Mesendoderm (in vitro differentiated cells): ENCODE measurements at regions not wholly inside any gene's neighbourhood (a gene's known extent, or its start where the extent isn't known, plus 50 kb on each side); places are given as distances from the start of the nearest gene placed in this dataset.

Experiments used
- DNase-seq: peaks from one replicate; pipeline ENCODE4 v3.0.0; 2013
- H2AK5ac ChIP-seq: 2 replicates; pipeline ENCODE4 v1.6.1; 2013; ENCODE audit warnings: low read length, inconsistent platforms
- H2BK120ac ChIP-seq: 2 replicates; pipeline ENCODE4 v1.6.1; 2013; ENCODE audit warnings: low read depth, mild to moderate bottlenecking, low read length, moderate library complexity, mixed read lengths
- H2BK15ac ChIP-seq: replicated peaks from 2 replicates; pipeline ENCODE4 v1.6.1; 2013; ENCODE audit warnings: low read depth, mild to moderate bottlenecking, moderate library complexity
- H2BK5ac ChIP-seq: 2 replicates; pipeline ENCODE4 v1.6.1; 2013; ENCODE audit warnings: low read length, inconsistent platforms
- H3K18ac ChIP-seq: 2 replicates; pipeline ENCODE4 v1.6.1; 2013; ENCODE audit warnings: mild to moderate bottlenecking, low read length, mixed read lengths
- H3K23ac ChIP-seq: one replicate; pipeline ENCODE4 v1.6.1; 2013; ENCODE audit warnings: low read length
- H3K27ac ChIP-seq: 2 replicates; pipeline ENCODE4 v1.5.1; 2013; ENCODE audit warnings: low read depth, mild to moderate bottlenecking, inconsistent platforms, low read length, moderate library complexity
- H3K27me3 ChIP-seq: 2 replicates; pipeline ENCODE4 v1.6.1; 2013; ENCODE audit warnings: low read length, control low read depth, mild to moderate bottlenecking, inconsistent platforms; ENCODE audit not compliant: insufficient read depth, poor library complexity
- H3K36me3 ChIP-seq: 2 replicates; pipeline ENCODE4 v1.6.1; 2013; ENCODE audit warnings: low read length, inconsistent platforms; ENCODE audit not compliant: control insufficient read depth, insufficient read depth
- H3K4ac ChIP-seq: one replicate; pipeline ENCODE4 v1.6.1; 2013; ENCODE audit warnings: low read depth, mild to moderate bottlenecking, low read length, moderate library complexity
- H3K4me1 ChIP-seq: 2 replicates; pipeline ENCODE4 v1.6.1; 2013; ENCODE audit warnings: low read depth, low read length, inconsistent platforms; ENCODE audit not compliant: control insufficient read depth
- H3K4me2 ChIP-seq: 2 replicates; pipeline ENCODE4 v1.6.1; 2013; ENCODE audit warnings: low read length
- H3K4me3 ChIP-seq: 2 replicates; pipeline ENCODE4 v1.5.1; 2013; ENCODE audit warnings: mild to moderate bottlenecking, low read length
- H3K56ac ChIP-seq: one replicate; pipeline ENCODE4 v1.6.1; 2013; ENCODE audit warnings: low read length
- H3K79me1 ChIP-seq: 2 replicates; pipeline ENCODE4 v1.6.1; 2013; ENCODE audit warnings: low read length, inconsistent platforms
- H3K79me2 ChIP-seq: 2 replicates; pipeline ENCODE4 v1.6.1; 2013; ENCODE audit warnings: mild to moderate bottlenecking, low read length; ENCODE audit not compliant: control insufficient read depth, insufficient read depth
- H3K9ac ChIP-seq: 2 replicates; pipeline ENCODE4 v1.6.1; 2013; ENCODE audit warnings: low read length, inconsistent platforms
- H4K5ac ChIP-seq: one replicate; pipeline ENCODE4 v1.6.1; 2013; ENCODE audit warnings: low read length
- H4K8ac ChIP-seq: one replicate; pipeline ENCODE4 v1.6.1; 2013; ENCODE audit warnings: low read depth, mild to moderate bottlenecking, control low read depth, low read length, moderate library complexity
- WGBS: extraction: QIAGEN DNeasy Blood & Tissue Kit; methylation state at CpG from one replicate; pipeline ENCODE4 v1.1.7; 2013; ENCODE audit warnings: low lambda C conversion rate, missing lambda C conversion rate; ENCODE audit not compliant: insufficient coverage; ENCODE audit errors: extremely low coverage; 5-methylcytosine and 5-hydroxymethylcytosine counted together

GRCh38 chr1:91092503-91092902 is 70.7 kb upstream of the ZNF644 start:
- H3K9ac ChIP-seq: no peak overlapping the region
- H3K27ac ChIP-seq: no peak overlapping the region
- H3K4me1 ChIP-seq: no peaks in the 10 kb centered on the region

GRCh38 chr1:91091812-91092211 is 70.0 kb upstream of the ZNF644 start:
- Histone ChIP-seq H3K79me1 (no peaks in the 10 kb centered on the region), H3K36me3 (no peaks in the 10 kb centered on the region), H2BK5ac (no peak overlapping the region), H3K27me3 (no peaks in the 10 kb centered on the region), H2BK15ac (no peak overlapping the region), H3K27ac (no peak overlapping the region), H3K4me1 (no peaks in the 10 kb centered on the region), H3K18ac (no peak overlapping the region), H2AK5ac (no peak overlapping the region), H3K23ac (no peak overlapping the region), H4K8ac (no peak overlapping the region), H3K4ac (no peak overlapping the region), H3K4me3 (no peak overlapping the region), H3K4me2 (no peak overlapping the region), H3K56ac (no peak overlapping the region), H3K79me2 (no peaks in the 10 kb centered on the region), H3K9ac (no peak overlapping the region), H4K5ac (no peak overlapping the region), H2BK120ac (no peak overlapping the region)
- DNase-seq: no peak
- WGBS: no CpG with 5 or more reads among the region's 7 CpGs

More at GRCh38 chr1:91092503-91092902, 70.7 kb upstream of the ZNF644 start:
- no peaks in the 10 kb centered on the region for H3K79me2 ChIP-seq
- no peaks in the 10 kb centered on the region for H3K79me1 ChIP-seq
- H3K36me3 ChIP-seq: no peaks in the 10 kb centered on the region
- no peak overlapping the region for H2BK120ac ChIP-seq
- H3K27me3 ChIP-seq: no peaks in the 10 kb centered on the region
- no CpG with 5 or more reads among the region's 4 CpGs for WGBS
- H4K5ac ChIP-seq: no peak overlapping the region
- H3K18ac ChIP-seq: no peak overlapping the region
- H2AK5ac ChIP-seq: no peak overlapping the region
- H2BK15ac ChIP-seq: no peak overlapping the region
- no peak overlapping the region for H3K23ac ChIP-seq
- DNase-seq: no peak
- no peak overlapping the region for H3K4me2 ChIP-seq
- no peak overlapping the region for H4K8ac ChIP-seq
- no peak overlapping the region for H3K56ac ChIP-seq
- H2BK5ac ChIP-seq: no peak overlapping the region
- no peak overlapping the region for H3K4ac ChIP-seq
- no peak overlapping the region for H3K4me3 ChIP-seq

- no peak for DNase-seq
- no peak overlapping the region for H3K4me3 ChIP-seq
- H3K4ac ChIP-seq: no peak overlapping the region
- no CpG with 5 or more reads among the region's 3 CpGs for WGBS
- no peaks in the 10 kb centered on the region for H3K79me1 ChIP-seq
- H3K9ac ChIP-seq: no peak overlapping the region
- H3K36me3 ChIP-seq: no peaks in the 10 kb centered on the region
- H3K18ac ChIP-seq: no peak overlapping the region
- H4K8ac ChIP-seq: no peak overlapping the region
- H2BK15ac ChIP-seq: no peak overlapping the region
- no peaks in the 10 kb centered on the region for H3K27me3 ChIP-seq
- H2BK5ac ChIP-seq: no peak overlapping the region
- H2BK120ac ChIP-seq: no peak overlapping the region
- no peak overlapping the region for H3K27ac ChIP-seq
- no peak overlapping the region for H3K4me2 ChIP-seq
- no peak overlapping the region for H3K56ac ChIP-seq
- no peaks in the 10 kb centered on the region for H3K4me1 ChIP-seq
- no peak overlapping the region for H2AK5ac ChIP-seq
- no peak overlapping the region for H4K5ac ChIP-seq
- no peaks in the 10 kb centered on the region for H3K79me2 ChIP-seq
- no peak overlapping the region for H3K23ac ChIP-seq
Observed at GRCh38 chr1:91080650-91081049, 58.8 kb upstream of the ZNF644 start.

- Histone ChIP-seq H3K79me1 (no peaks in the 10 kb centered on the region), H3K23ac (no peak overlapping the region)
- no CpG with 5 or more reads among the region's 13 CpGs for WGBS
Observed at GRCh38 chr1:91078859-91079258, 57.0 kb upstream of the ZNF644 start.

GRCh38 chr1:91076834-91077233 is 55.0 kb upstream of the ZNF644 start:
- no peaks in the 10 kb centered on the region for H3K79me2 ChIP-seq
- H3K9ac ChIP-seq: no peak overlapping the region
- no peak overlapping the region for H3K56ac ChIP-seq
- no peaks in the 10 kb centered on the region for H3K36me3 ChIP-seq
- WGBS: no CpG with 5 or more reads among the region's 1 CpG
- H3K4me3 ChIP-seq: no peak overlapping the region
- no peak overlapping the region for H3K18ac ChIP-seq
- no peak overlapping the region for H4K8ac ChIP-seq
- no peak overlapping the region for H3K27ac ChIP-seq
- H3K4ac ChIP-seq: no peak overlapping the region
- no peaks in the 10 kb centered on the region for H3K79me1 ChIP-seq
- H2BK120ac ChIP-seq: no peak overlapping the region
- no peak overlapping the region for H3K4me2 ChIP-seq
- no peak overlapping the region for H2BK5ac ChIP-seq
- no peak overlapping the region for H2BK15ac ChIP-seq
- H2AK5ac ChIP-seq: no peak overlapping the region
- DNase-seq: no peak
- H4K5ac ChIP-seq: no peak overlapping the region
- no peak overlapping the region for H3K23ac ChIP-seq
- no peaks in the 10 kb centered on the region for H3K27me3 ChIP-seq
- H3K4me1 ChIP-seq: no peaks in the 10 kb centered on the region

More at GRCh38 chr1:91078859-91079258, 57.0 kb upstream of the ZNF644 start:
- no peak overlapping the region for H3K4me2 ChIP-seq
- no peak overlapping the region for H4K5ac ChIP-seq
- H3K27ac ChIP-seq: no peak overlapping the region
- no peak overlapping the region for H4K8ac ChIP-seq
- H3K79me2 ChIP-seq: no peaks in the 10 kb centered on the region
- H2BK5ac ChIP-seq: no peak overlapping the region
- no peak overlapping the region for H2AK5ac ChIP-seq
- no peak overlapping the region for H2BK15ac ChIP-seq
- H3K4me3 ChIP-seq: no peak overlapping the region
- no peaks in the 10 kb centered on the region for H3K36me3 ChIP-seq
- no peak overlapping the region for H3K56ac ChIP-seq
- H3K4ac ChIP-seq: no peak overlapping the region
- no peak overlapping the region for H2BK120ac ChIP-seq
- no peak for DNase-seq
- H3K4me1 ChIP-seq: no peaks in the 10 kb centered on the region
- no peak overlapping the region for H3K9ac ChIP-seq
- no peaks in the 10 kb centered on the region for H3K27me3 ChIP-seq
- H3K18ac ChIP-seq: no peak overlapping the region
